Fibroblast of lung (primary cell): ENCODE measurements at regions not wholly inside any gene's neighbourhood (a gene's known extent, or its start where the extent isn't known, plus 50 kb on each side); places are given as distances from the start of the nearest gene placed in this dataset.

Experiments used
- DNase-seq, 2 donors: peaks; one replicate each; pipeline versions ENCODE4 v3.0.0 to v3.0.0-alpha.2; 2010; ENCODE audit warnings: low read depth in 2 of 2
- H2AFZ ChIP-seq: 2 replicates; pipeline ENCODE4 v1.5.1; 2012; ENCODE audit warnings: low read length, control low read depth, inconsistent platforms
- H3K27ac ChIP-seq: 2 replicates; pipeline ENCODE4 v1.5.1; 2011; ENCODE audit warnings: low read length, control low read depth; ENCODE audit not compliant: insufficient read depth
- H3K27me3 ChIP-seq: 2 replicates; pipeline ENCODE4 v1.5.1; 2011; ENCODE audit warnings: mild to moderate bottlenecking, low read length; ENCODE audit not compliant: control insufficient read depth, insufficient read depth
- H3K36me3 ChIP-seq: 2 replicates; pipeline ENCODE4 v1.5.1; 2011; ENCODE audit warnings: low read length; ENCODE audit not compliant: control insufficient read depth, insufficient read depth
- H3K4me1 ChIP-seq: 2 replicates; pipeline ENCODE4 v1.5.1; 2011; ENCODE audit warnings: low read length; ENCODE audit not compliant: control insufficient read depth, insufficient read depth; ENCODE audit errors: extremely low read depth
- H3K4me2 ChIP-seq: 2 replicates; pipeline ENCODE4 v1.5.1; 2011; ENCODE audit warnings: low read length, control low read depth; ENCODE audit not compliant: insufficient read depth; ENCODE audit errors: extremely low read depth
- H3K4me3 ChIP-seq, 4 experiments: fragments of 200-600 bp in 1 of 4; sonication (generic) in 1 of 4; replicated peaks in 1 of 4; 2 replicates each; pipeline ENCODE4 v1.5.1; 2011 to 2016; ENCODE audit warnings: low read length in 4 of 4, low read depth in 3 of 4, mild to moderate bottlenecking in 3 of 4, control low read depth in 2 of 4, inconsistent platforms in 1 of 4, mixed read lengths in 1 of 4; ENCODE audit not compliant: insufficient read depth in 1 of 4; ENCODE audit errors: control extremely low read depth in 1 of 4
- H3K79me2 ChIP-seq: 2 replicates; pipeline ENCODE4 v1.5.1; 2012; ENCODE audit warnings: mild to moderate bottlenecking, low read length, inconsistent platforms; ENCODE audit not compliant: control insufficient read depth, insufficient read depth
- H3K9ac ChIP-seq: 2 replicates; pipeline ENCODE4 v1.5.1; 2011; ENCODE audit warnings: mild to moderate bottlenecking, low read length, control low read depth; ENCODE audit not compliant: insufficient read depth
- H3K9me3 ChIP-seq: 2 replicates; pipeline ENCODE4 v1.5.1; 2012; ENCODE audit warnings: low read depth, low read length; ENCODE audit not compliant: control insufficient read depth, insufficient read depth
- H4K20me1 ChIP-seq: 2 replicates; pipeline ENCODE4 v1.5.1; 2011; ENCODE audit warnings: low read length; ENCODE audit not compliant: control insufficient read depth, insufficient read depth; ENCODE audit errors: extremely low read depth
- CTCF ChIP-seq, 2 donors: IDR thresholded peaks in 1 of 2; conservative IDR thresholded peaks in 1 of 2; 1 replicate in 1 of 2; 2 replicates in 1 of 2; pipeline ENCODE4 v1.5.1; 2011 to 2012; ENCODE audit warnings: low read length in 2 of 2, control low read depth in 1 of 2, inconsistent platforms in 1 of 2, low read depth in 1 of 2, mild to moderate bottlenecking in 1 of 2
- EZH2 ChIP-seq: IDR thresholded peaks from 2 replicates; pipeline ENCODE4 v1.5.1; 2012; ENCODE audit warnings: low read length, control low read depth, mild to moderate bottlenecking; ENCODE audit errors: missing control alignments

- Histone ChIP-seq H3K9ac (no peak overlapping the region), H3K4me2 (no peak overlapping the region), H3K36me3 (no peaks in the 10 kb centered on the region), H3K4me3 (no peak overlapping the region), H3K27me3 (peaks cover 16% of the 10 kb centered on the region), H3K27ac (no peak overlapping the region), H4K20me1 (no peaks in the 10 kb centered on the region), H3K4me1 (no peaks in the 10 kb centered on the region), H3K79me2 (no peaks in the 10 kb centered on the region), H2AFZ (no peak overlapping the region), H3K9me3 (no peaks in the 10 kb centered on the region)
- no peak for TF ChIP-seq EZH2
- no peak for TF ChIP-seq CTCF (conservative IDR thresholded peaks at IDR 0.05 in 1 of 2, IDR thresholded peaks at IDR 0.05 in 1 of 2; ENCODE audit: low read depth in 1 of 2, low read length in 2 of 2)
- no peak for DNase-seq
These were observed 54.9 kb upstream of the ENAH start for GRCh38 chr1:225707824-225708223.

- no peak overlapping the region for H3K4me2 ChIP-seq
- no peaks in the 10 kb centered on the region for H3K36me3 ChIP-seq
- H3K9me3 ChIP-seq: no peaks in the 10 kb centered on the region
- H3K9ac ChIP-seq: no peak overlapping the region
- no peak for DNase-seq
- H3K4me1 ChIP-seq: no peaks in the 10 kb centered on the region
- H3K4me3 ChIP-seq: no peak overlapping the region
- no peaks in the 10 kb centered on the region for H4K20me1 ChIP-seq
- H3K27ac ChIP-seq: no peak overlapping the region
- TF ChIP-seq CTCF (conservative IDR thresholded peaks at IDR 0.05 in 1 of 2, IDR thresholded peaks at IDR 0.05 in 1 of 2; ENCODE audit: low read depth in 1 of 2, low read length in 2 of 2) (no peak), EZH2 (no peak)
- H3K27me3 ChIP-seq: peaks cover 16% of the 10 kb centered on the region
- no peaks in the 10 kb centered on the region for H3K79me2 ChIP-seq
- no peak overlapping the region for H2AFZ ChIP-seq
These were observed 56.2 kb upstream of the ENAH start for GRCh38 chr1:225709101-225709500.

- DNase-seq: peak in 1 of 2 donors; percentile 89
- Histone ChIP-seq H3K27me3 (peaks cover 16% of the 10 kb centered on the region), H3K27ac (no peak overlapping the region)
These were observed 57.9 kb upstream of the ENAH start for GRCh38 chr1:225710804-225711203.

More at GRCh38 chr1:225710804-225711203, 57.9 kb upstream of the ENAH start:
- Histone ChIP-seq H3K4me2 (no peak overlapping the region), H3K4me3 (no peak overlapping the region), H3K79me2 (no peaks in the 10 kb centered on the region), H4K20me1 (no peaks in the 10 kb centered on the region), H3K9me3 (no peaks in the 10 kb centered on the region), H3K36me3 (no peaks in the 10 kb centered on the region), H2AFZ (no peak overlapping the region), H3K9ac (no peak overlapping the region), H3K4me1 (no peaks in the 10 kb centered on the region)
- TF ChIP-seq CTCF (conservative IDR thresholded peaks at IDR 0.05 in 1 of 2, IDR thresholded peaks at IDR 0.05 in 1 of 2; ENCODE audit: low read depth in 1 of 2, low read length in 2 of 2) (no peak), EZH2 (no peak)
